Epithelial cell of esophagus (primary cell): ENCODE measurements at regions not wholly inside any gene's neighbourhood (a gene's known extent, or its start where the extent isn't known, plus 50 kb on each side); places are given as distances from the start of the nearest gene placed in this dataset.

ENCODE experiments used
- DNase-seq: peaks from one replicate; pipeline ENCODE4 v3.0.0; 2010; ENCODE audit warnings: low read depth
- H3K4me3 ChIP-seq: 2 replicates; pipeline ENCODE4 v1.5.1; 2011; ENCODE audit warnings: mild to moderate bottlenecking, low read length, control low read depth
- TF ChIP-seq, protein P1 (sequence below): IDR thresholded peaks from 2 replicates; pipeline ENCODE4 v1.5.1; 2011; ENCODE audit warnings: low read depth, mild to moderate bottlenecking, low read length, control low read depth, inconsistent platforms; ENCODE audit not compliant: insufficient read depth; ENCODE audit errors: missing control alignments

GRCh38 chr2:122863532-122863931 lies 1108.1 kb downstream of the TSN start:
- no peak overlapping the region for H3K4me3 ChIP-seq
- no peak for DNase-seq
- TF ChIP-seq, protein P1, sequence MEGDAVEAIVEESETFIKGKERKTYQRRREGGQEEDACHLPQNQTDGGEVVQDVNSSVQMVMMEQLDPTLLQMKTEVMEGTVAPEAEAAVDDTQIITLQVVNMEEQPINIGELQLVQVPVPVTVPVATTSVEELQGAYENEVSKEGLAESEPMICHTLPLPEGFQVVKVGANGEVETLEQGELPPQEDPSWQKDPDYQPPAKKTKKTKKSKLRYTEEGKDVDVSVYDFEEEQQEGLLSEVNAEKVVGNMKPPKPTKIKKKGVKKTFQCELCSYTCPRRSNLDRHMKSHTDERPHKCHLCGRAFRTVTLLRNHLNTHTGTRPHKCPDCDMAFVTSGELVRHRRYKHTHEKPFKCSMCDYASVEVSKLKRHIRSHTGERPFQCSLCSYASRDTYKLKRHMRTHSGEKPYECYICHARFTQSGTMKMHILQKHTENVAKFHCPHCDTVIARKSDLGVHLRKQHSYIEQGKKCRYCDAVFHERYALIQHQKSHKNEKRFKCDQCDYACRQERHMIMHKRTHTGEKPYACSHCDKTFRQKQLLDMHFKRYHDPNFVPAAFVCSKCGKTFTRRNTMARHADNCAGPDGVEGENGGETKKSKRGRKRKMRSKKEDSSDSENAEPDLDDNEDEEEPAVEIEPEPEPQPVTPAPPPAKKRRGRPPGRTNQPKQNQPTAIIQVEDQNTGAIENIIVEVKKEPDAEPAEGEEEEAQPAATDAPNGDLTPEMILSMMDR = no peak

DNA sequence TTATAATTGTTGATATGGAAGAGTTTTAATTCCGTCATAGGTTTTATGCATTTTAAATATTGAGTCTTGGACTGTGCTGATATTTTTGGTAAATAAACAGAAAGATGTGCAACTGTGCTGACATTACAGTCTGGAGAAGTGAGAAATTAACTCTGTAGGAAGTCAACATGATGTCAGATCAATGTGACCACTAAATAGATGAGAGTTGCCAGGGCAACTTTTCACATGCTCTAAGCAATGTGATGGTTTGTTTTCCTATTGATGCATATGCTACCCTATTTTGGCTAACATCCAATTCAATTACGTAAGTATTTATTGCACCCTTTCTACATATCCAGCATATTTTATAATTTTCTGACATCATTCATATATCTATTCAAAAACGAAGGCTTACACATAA lies 1109.3 kb downstream of the TSN start:
- TF ChIP-seq, protein P1 = no peak
- no peak overlapping the region for H3K4me3 ChIP-seq
- DNase-seq = no peak

GRCh38 chr2:122866095-122866494 lies 1110.6 kb downstream of the TSN start:
- no peak for DNase-seq
- no peak overlapping the region for H3K4me3 ChIP-seq
- TF ChIP-seq, protein P1 = no peak

DNA sequence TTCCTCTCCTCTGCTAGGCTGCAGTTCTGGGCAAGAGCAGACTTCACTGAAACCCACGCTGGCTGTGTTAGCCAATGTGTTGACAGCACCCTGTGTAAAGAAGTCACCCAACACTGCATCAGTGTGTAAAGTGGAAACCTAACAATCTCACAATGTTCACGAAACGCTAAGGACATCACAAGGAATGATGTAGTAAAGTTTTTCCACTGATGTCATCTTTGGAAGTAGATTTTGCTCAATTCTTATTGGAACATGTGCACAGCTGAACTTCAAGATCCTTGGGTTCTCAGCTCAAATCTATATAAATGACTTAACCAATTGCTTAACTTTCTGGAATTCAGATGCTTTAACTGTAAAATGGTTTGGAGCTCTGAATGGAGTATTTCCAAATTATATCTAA lies 1112.5 kb downstream of the TSN start:
- H3K4me3 ChIP-seq = no peak overlapping the region
- DNase-seq = no peak
- TF ChIP-seq, protein P1 = no peak

DNA sequence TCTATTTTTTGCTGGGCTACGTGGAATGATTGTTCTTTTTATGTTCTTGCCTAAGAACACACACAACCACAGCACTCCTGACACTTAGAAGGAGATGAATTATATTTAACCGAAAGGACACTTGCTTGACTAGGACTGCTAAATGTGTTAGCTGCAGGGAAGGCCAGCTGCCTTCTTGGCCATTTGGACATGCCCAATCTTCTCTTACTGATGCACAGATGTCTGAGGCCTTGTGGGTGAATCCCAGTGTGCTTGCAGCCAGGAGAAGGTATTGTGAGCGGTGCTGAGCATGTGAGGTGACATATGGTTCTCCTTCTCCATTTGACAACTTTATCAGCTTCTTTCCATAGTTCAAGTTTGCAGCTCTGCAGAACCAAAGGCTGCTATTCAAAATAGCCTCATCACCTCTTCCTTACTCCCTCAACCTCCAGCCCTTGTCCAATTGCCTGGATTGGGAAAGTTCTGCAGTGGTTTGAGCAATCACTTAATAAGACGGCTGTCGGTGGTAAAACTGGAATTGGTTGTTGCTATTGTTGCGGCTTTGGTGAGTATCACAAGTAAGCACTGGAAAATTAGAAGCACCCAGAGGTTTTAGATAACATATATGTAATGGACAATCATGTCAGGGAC lies 1113.3 kb downstream of the TSN start:
- no peak for DNase-seq
- H3K4me3 ChIP-seq = no peak overlapping the region
- TF ChIP-seq, protein P1 = no peak

DNA sequence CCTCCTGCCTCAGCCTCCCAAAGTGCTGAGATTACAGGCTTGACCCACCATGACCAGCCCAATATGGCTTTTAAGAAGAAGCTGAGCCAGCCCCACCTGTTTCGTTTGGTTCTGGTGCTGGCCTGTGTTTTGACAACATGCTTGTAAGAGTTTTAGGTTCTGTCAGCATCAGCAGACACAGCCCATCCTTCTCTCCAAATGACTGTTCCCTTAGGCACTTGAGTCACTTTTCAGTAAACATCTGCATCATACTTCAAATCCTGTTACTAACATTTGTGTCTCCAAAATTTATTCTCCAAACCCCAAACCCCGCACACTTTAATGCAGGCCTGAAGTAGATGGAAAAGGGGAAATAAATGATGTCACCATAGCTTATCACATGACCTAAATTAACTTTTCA lies 1118.5 kb downstream of the TSN start:
- DNase-seq = peak; percentile 22
- TF ChIP-seq, protein P1 = no peak
- no peak overlapping the region for H3K4me3 ChIP-seq
